ENCODE measurements at regions not wholly inside any gene's neighbourhood (a gene's known extent, or its start where the extent isn't known, plus 50 kb on each side); places are given as distances from the start of the nearest gene placed in this dataset.
"Not testable (repeated sequence)": the region's sequence is repeated elsewhere in the genome, so short reads cannot be mapped to it uniquely, and the experiment has no call there.

DNA sequence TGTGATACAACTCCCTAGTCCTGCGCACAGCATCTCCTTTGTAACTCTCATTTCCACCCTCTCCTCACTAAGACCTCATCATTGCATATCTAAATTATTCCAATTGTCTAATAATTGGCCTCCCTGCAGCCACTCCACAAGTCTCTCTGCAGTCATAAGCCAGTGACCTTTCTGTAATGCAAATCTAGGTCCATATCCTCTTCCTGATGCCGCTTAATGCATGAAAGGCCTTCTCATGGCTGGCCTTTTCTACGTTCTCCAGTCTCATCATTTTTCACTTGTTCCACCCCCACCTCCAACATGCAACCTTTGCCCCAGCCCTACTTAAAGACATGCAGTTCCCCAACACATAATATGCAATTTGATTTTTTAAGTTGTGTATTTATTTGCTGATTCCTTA is 96.0 kb downstream of the RPAP3 start:
- Histone ChIP-seq H3K9me2 (no peaks in the 10 kb centered on the region), H3K4me1 (ENCODE audit: control insufficient read depth in 1 of 2, insufficient read depth in 2 of 2, low read depth in 1 of 2, low read length in 1 of 2) (no peaks in the 10 kb centered on the region), H3K9me3 (no peaks in the 10 kb centered on the region), H3K79me2 (ENCODE audit: insufficient read depth) (no peaks in the 10 kb centered on the region), H3F3A (replicated peaks; ENCODE audit: insufficient read depth) (no peaks in the 10 kb centered on the region), H3K27ac (ENCODE audit: low read depth in 2 of 2, low read length in 1 of 2) (no peak overlapping the region), H3K4me2 (no peak overlapping the region), H3K27me3 (ENCODE audit: insufficient read depth) (no peaks in the 10 kb centered on the region), H3K4me3 (ENCODE audit: low read depth in 2 of 2, low read length in 1 of 2) (no peak overlapping the region), H3K36me3 (replicated peaks in 1 of 2; ENCODE audit: control insufficient read depth in 1 of 2, insufficient read depth in 2 of 2, low read length in 1 of 2) (no peaks in the 10 kb centered on the region), H3K9ac (no peak overlapping the region), H2AFZ (ENCODE audit: low read depth) (no peak overlapping the region), H4K20me1 (ENCODE audit: insufficient read depth) (no peaks in the 10 kb centered on the region)
- 87% methylated on average over 3 of the region's 3 CpGs for WGBS (ENCODE audit: low lambda C conversion rate)
- no peak for DNase-seq
- POLR2A ChIA-PET: no interaction called here
- CTCF ChIA-PET: no interaction called here
- TF ChIP-seq FOXJ3 (CRISPR knock-in tag; IDR thresholded peaks at IDR 0.05) (no peak), NRF1 (IDR thresholded peaks at IDR 0.05; ENCODE audit: low read depth, low read length) (no peak), JUND (IDR thresholded peaks at IDR 0.05) (no peak), SMC3 (IDR thresholded peaks at IDR 0.05; ENCODE audit: low read depth, low read length) (no peak), RFX5 (IDR thresholded peaks at IDR 0.05; ENCODE audit: low read length) (no peak), NFIC (IDR thresholded peaks at IDR 0.05; ENCODE audit: borderline replicate concordance) (no peak), EP300 (IDR thresholded peaks at IDR 0.05; ENCODE audit: borderline replicate concordance in 1 of 2, low read depth in 1 of 2, low read length in 1 of 2) (no peak), GATA2 (CRISPR knock-in tag; IDR thresholded peaks at IDR 0.05) (no peak), TEAD4 (IDR thresholded peaks at IDR 0.05; ENCODE audit: borderline replicate concordance, insufficient read depth) (no peak), FOXM1 (IDR thresholded peaks at IDR 0.05; ENCODE audit: low read depth) (no peak), TCF12 (IDR thresholded peaks at IDR 0.05) (no peak), CHD2 (IDR thresholded peaks at IDR 0.05; ENCODE audit: low read length, partially characterized antibody) (no peak), RXRA (IDR thresholded peaks at IDR 0.05; ENCODE audit: borderline replicate concordance, low read depth) (no peak)
- TF ChIP-seq, protein P1, sequence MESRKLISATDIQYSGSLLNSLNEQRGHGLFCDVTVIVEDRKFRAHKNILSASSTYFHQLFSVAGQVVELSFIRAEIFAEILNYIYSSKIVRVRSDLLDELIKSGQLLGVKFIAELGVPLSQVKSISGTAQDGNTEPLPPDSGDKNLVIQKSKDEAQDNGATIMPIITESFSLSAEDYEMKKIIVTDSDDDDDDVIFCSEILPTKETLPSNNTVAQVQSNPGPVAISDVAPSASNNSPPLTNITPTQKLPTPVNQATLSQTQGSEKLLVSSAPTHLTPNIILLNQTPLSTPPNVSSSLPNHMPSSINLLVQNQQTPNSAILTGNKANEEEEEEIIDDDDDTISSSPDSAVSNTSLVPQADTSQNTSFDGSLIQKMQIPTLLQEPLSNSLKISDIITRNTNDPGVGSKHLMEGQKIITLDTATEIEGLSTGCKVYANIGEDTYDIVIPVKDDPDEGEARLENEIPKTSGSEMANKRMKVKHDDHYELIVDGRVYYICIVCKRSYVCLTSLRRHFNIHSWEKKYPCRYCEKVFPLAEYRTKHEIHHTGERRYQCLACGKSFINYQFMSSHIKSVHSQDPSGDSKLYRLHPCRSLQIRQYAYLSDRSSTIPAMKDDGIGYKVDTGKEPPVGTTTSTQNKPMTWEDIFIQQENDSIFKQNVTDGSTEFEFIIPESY (IDR thresholded peaks at IDR 0.05; ENCODE audit: borderline replicate concordance, low read depth): no peak
- TF ChIP-seq, protein P2, sequence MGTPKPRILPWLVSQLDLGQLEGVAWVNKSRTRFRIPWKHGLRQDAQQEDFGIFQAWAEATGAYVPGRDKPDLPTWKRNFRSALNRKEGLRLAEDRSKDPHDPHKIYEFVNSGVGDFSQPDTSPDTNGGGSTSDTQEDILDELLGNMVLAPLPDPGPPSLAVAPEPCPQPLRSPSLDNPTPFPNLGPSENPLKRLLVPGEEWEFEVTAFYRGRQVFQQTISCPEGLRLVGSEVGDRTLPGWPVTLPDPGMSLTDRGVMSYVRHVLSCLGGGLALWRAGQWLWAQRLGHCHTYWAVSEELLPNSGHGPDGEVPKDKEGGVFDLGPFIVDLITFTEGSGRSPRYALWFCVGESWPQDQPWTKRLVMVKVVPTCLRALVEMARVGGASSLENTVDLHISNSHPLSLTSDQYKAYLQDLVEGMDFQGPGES (IDR thresholded peaks at IDR 0.05; ENCODE audit: low read depth, low read length): no peak
- TF ChIP-seq, protein P3, sequence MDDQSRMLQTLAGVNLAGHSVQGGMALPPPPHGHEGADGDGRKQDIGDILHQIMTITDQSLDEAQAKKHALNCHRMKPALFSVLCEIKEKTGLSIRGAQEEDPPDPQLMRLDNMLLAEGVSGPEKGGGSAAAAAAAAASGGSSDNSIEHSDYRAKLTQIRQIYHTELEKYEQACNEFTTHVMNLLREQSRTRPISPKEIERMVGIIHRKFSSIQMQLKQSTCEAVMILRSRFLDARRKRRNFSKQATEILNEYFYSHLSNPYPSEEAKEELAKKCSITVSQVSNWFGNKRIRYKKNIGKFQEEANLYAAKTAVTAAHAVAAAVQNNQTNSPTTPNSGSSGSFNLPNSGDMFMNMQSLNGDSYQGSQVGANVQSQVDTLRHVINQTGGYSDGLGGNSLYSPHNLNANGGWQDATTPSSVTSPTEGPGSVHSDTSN (IDR thresholded peaks at IDR 0.05): no peak
- TF ChIP-seq, protein P4, sequence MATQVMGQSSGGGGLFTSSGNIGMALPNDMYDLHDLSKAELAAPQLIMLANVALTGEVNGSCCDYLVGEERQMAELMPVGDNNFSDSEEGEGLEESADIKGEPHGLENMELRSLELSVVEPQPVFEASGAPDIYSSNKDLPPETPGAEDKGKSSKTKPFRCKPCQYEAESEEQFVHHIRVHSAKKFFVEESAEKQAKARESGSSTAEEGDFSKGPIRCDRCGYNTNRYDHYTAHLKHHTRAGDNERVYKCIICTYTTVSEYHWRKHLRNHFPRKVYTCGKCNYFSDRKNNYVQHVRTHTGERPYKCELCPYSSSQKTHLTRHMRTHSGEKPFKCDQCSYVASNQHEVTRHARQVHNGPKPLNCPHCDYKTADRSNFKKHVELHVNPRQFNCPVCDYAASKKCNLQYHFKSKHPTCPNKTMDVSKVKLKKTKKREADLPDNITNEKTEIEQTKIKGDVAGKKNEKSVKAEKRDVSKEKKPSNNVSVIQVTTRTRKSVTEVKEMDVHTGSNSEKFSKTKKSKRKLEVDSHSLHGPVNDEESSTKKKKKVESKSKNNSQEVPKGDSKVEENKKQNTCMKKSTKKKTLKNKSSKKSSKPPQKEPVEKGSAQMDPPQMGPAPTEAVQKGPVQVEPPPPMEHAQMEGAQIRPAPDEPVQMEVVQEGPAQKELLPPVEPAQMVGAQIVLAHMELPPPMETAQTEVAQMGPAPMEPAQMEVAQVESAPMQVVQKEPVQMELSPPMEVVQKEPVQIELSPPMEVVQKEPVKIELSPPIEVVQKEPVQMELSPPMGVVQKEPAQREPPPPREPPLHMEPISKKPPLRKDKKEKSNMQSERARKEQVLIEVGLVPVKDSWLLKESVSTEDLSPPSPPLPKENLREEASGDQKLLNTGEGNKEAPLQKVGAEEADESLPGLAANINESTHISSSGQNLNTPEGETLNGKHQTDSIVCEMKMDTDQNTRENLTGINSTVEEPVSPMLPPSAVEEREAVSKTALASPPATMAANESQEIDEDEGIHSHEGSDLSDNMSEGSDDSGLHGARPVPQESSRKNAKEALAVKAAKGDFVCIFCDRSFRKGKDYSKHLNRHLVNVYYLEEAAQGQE (IDR thresholded peaks at IDR 0.05; ENCODE audit: low read depth, low read length): no peak
- TF ChIP-seq, protein P5, sequence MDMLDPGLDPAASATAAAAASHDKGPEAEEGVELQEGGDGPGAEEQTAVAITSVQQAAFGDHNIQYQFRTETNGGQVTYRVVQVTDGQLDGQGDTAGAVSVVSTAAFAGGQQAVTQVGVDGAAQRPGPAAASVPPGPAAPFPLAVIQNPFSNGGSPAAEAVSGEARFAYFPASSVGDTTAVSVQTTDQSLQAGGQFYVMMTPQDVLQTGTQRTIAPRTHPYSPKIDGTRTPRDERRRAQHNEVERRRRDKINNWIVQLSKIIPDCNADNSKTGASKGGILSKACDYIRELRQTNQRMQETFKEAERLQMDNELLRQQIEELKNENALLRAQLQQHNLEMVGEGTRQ (IDR thresholded peaks at IDR 0.05; ENCODE audit: borderline replicate concordance, low read depth, low read length): no peak
- TF ChIP-seq, protein P6, sequence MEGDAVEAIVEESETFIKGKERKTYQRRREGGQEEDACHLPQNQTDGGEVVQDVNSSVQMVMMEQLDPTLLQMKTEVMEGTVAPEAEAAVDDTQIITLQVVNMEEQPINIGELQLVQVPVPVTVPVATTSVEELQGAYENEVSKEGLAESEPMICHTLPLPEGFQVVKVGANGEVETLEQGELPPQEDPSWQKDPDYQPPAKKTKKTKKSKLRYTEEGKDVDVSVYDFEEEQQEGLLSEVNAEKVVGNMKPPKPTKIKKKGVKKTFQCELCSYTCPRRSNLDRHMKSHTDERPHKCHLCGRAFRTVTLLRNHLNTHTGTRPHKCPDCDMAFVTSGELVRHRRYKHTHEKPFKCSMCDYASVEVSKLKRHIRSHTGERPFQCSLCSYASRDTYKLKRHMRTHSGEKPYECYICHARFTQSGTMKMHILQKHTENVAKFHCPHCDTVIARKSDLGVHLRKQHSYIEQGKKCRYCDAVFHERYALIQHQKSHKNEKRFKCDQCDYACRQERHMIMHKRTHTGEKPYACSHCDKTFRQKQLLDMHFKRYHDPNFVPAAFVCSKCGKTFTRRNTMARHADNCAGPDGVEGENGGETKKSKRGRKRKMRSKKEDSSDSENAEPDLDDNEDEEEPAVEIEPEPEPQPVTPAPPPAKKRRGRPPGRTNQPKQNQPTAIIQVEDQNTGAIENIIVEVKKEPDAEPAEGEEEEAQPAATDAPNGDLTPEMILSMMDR (IDR thresholded peaks at IDR 0.05): no peak

DNA sequence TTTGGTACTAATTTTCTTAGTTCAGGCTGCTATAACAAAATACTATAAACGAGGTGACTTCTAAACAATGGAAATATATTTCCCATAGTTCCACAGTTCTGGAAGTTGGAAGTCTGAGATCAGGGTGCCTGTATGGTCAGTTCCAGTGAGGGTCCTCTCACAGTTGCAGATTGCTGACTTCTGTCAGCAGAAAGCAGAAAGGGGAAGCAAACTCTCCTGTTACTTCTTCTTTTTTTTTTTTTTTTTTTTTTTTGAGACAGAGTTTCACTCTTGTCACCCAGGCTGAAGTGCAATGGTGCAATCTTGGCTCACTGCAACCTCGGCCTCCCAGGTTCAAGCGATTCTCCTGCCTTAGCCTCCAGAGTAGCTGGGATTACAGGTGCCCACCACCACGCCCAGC is 97.2 kb downstream of the RPAP3 start:
- H3K4me3 ChIP-seq (ENCODE audit: low read depth in 2 of 2, low read length in 1 of 2); H3K9me2 ChIP-seq; POLR2A ChIA-PET; H3K4me1 ChIP-seq (ENCODE audit: control insufficient read depth in 1 of 2, insufficient read depth in 2 of 2, low read depth in 1 of 2, low read length in 1 of 2); H3K9ac ChIP-seq; H3F3A ChIP-seq (replicated peaks; ENCODE audit: insufficient read depth); H3K9me3 ChIP-seq; H3K27ac ChIP-seq (ENCODE audit: low read depth in 2 of 2, low read length in 1 of 2); H3K27me3 ChIP-seq (ENCODE audit: insufficient read depth); H4K20me1 ChIP-seq (ENCODE audit: insufficient read depth); H3K79me2 ChIP-seq (ENCODE audit: insufficient read depth); DNase-seq; H2AFZ ChIP-seq (ENCODE audit: low read depth); H3K4me2 ChIP-seq; H3K36me3 ChIP-seq (replicated peaks in 1 of 2; ENCODE audit: control insufficient read depth in 1 of 2, insufficient read depth in 2 of 2, low read length in 1 of 2): not testable (repeated sequence)
- WGBS (ENCODE audit: low lambda C conversion rate): 53% methylated on average over 4 of the region's 4 CpGs
- CTCF ChIA-PET: interaction anchor here (1.7 kb wide), 1 partner anchor 13 kb away, joined by 4 read pairs; no protein-coding TSS in a partner anchor

All from SK-N-SH (cell line).